GM13977 (cell line): ENCODE measurements at regions not wholly inside any gene's neighbourhood (a gene's known extent, or its start where the extent isn't known, plus 50 kb on each side); places are given as distances from the start of the nearest gene placed in this dataset.
A peak's percentile ranks its signal among the peaks of the same experiment; 100 is the strongest.
"Not testable (repeated sequence)": the region's sequence is repeated elsewhere in the genome, so short reads cannot be mapped to it uniquely, and the experiment has no call there.

ENCODE experiments used
- DNase-seq: peaks from one replicate; pipeline ENCODE4 v3.0.0; 2012; ENCODE audit warnings: low spot score
- in situ Hi-C: fragments of 300-500 bp; cut with MboI; formaldehyde crosslinking; loops from one replicate; pipeline ENCODE4 v1.12.0; 2022; ENCODE audit warnings: low sequenced_read_pairs, low pct_unique_long_range_greater_than_20kb, mixed read lengths, inconsistent platforms; ENCODE audit not compliant: unreplicated experiment
- TF ChIP-seq, protein P1 (sequence below): IDR thresholded peaks from 2 replicates; pipeline ENCODE4 v1.5.1; 2012; ENCODE audit warnings: mild to moderate bottlenecking, control low read depth; ENCODE audit not compliant: insufficient read depth; ENCODE audit errors: extremely low read depth, missing control alignments

GRCh38 chr2:167851876-167852275, 395.5 kb downstream of the STK39 start:
- TF ChIP-seq, protein P1, sequence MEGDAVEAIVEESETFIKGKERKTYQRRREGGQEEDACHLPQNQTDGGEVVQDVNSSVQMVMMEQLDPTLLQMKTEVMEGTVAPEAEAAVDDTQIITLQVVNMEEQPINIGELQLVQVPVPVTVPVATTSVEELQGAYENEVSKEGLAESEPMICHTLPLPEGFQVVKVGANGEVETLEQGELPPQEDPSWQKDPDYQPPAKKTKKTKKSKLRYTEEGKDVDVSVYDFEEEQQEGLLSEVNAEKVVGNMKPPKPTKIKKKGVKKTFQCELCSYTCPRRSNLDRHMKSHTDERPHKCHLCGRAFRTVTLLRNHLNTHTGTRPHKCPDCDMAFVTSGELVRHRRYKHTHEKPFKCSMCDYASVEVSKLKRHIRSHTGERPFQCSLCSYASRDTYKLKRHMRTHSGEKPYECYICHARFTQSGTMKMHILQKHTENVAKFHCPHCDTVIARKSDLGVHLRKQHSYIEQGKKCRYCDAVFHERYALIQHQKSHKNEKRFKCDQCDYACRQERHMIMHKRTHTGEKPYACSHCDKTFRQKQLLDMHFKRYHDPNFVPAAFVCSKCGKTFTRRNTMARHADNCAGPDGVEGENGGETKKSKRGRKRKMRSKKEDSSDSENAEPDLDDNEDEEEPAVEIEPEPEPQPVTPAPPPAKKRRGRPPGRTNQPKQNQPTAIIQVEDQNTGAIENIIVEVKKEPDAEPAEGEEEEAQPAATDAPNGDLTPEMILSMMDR: no peak
- no peak for DNase-seq
- in situ Hi-C loops: no loop called here

GRCh38 chr2:167851323-167851860, 396.0 kb downstream of the STK39 start:
- TF ChIP-seq, protein P1: no peak
- in situ Hi-C loops: no loop called here
- no peak for DNase-seq

DNA sequence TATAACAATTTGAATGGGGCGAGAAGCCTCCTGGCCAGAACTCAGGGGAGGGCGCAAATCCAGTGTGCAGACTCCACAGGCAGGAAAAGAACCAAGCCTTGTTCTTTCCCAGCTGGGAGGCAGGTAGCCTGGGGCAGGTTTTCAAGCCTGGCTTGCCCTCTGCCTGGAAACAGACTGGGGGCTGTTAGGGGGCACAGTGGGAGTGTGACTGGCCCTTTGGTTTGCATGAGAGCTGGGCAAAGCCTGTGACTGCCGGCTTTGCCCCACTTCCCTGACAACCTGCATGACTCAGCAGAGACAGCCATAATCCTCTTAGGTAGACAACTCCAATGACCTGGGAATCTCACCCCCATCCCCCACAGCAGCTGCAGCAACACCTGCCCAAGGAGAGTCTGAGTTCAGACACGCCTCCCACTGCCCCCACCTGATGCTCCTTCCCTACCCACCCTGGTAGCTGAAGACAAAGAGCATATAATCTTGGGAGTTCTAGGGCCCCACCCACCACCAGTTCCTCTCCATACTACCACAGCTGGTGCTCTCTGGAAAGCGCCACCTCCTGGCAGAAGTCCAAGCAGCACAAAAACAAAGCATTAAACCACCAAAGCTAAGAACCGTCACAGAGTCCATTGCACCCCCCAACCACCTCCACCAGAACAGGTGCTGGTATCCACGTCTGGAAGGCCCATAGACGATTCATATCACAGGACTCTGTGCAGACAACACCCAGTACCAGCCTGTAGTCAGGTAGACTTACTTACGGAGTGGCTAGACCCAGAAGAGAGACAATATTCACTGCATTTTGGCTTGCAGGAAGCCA, 402.5 kb downstream of the STK39 start:
- in situ Hi-C loops: no loop called here
- DNase-seq: no peak
- TF ChIP-seq, protein P1: peak; percentile 32

GRCh38 chr2:167843657-167844056, 403.7 kb downstream of the STK39 start:
- TF ChIP-seq, protein P1: no peak
- DNase-seq: no peak
- in situ Hi-C loops: no loop called here

DNA sequence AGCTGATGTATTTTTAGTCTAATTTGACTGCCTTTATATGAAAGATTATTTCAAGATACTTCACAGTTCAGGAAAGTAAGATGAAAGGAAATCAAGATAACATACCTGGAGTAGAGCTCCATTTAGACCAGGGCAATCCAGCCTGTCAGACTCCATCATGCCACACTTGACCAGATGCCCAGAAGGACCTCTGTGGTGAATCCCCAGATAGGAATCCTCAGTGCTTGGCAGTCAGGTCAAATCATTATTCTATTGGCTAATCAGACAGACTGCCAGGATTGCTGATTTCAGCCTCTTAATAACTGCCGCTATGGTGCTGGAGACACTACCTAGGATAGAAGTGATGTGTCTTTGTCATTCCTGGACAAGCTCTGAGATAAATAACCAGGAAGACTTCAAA, 404.2 kb downstream of the STK39 start:
- in situ Hi-C loops: no loop called here
- no peak for DNase-seq

DNA sequence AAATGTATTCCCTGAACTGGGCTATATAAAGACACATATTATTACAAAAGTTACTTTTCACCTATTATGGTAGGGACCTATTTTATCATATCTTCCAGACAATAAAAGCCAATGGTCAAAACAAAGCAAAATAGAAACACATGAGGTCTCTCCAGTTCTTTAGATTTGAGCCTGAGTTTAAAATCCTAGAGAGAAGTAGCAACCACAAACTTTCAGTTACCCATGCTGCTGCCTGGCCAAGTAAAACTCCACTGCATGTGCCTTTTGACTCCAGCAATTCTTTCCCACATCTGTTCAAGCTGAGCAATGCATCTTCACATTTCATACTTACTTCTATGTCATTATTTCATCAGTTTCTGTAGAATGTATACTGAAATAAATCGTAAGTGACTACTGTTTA, 405.3 kb downstream of the STK39 start:
- TF ChIP-seq, protein P1: no peak
- no peak for DNase-seq
- in situ Hi-C loops: no loop called here

More for the DNA sequence above, 404.2 kb downstream of the STK39 start:
- TF ChIP-seq, protein P1: no peak

- in situ Hi-C loops, DNase-seq: not testable (repeated sequence)
Observed at GRCh38 chr2:167835290-167835689, 412.1 kb downstream of the STK39 start.
